Stimulated activated CD4-positive, alpha-beta T cell treated with anti-CD3 and anti-CD28 coated beads, Interleukin-1b, Interleukin-23, amount 100 ng/mL, for 48 hours (primary cell): ENCODE measurements at regions not wholly inside any gene's neighbourhood (a gene's known extent, or its start where the extent isn't known, plus 50 kb on each side); places are given as distances from the start of the nearest gene placed in this dataset.

ENCODE experiments used
- DNase-seq: peaks from one replicate; pipeline ENCODE4 v3.0.0-alpha.2; 2020

DNA sequence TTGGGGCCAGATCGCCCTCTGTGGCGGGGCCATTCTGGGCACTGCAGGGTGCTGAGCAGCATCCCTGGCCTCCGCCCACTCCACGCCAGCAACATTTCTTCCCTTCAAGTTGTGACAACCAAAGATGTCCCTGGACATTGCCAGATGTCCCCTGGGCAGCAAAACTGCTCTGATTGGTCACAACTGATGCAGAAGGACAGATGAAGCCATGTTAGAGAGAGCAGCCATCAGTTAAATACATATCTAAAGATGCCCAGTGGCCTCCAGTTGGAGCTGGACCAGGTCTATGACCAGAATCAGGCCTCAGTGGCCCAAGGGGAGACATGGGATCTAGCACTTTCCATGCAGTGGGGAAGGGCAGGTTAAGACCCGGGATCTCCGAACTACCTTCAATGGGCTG, 125.7 kb downstream of the PTPRS start:
- DNase-seq, result no peak

GRCh38 chr19:5214371-5214770, 126.2 kb downstream of the PTPRS start:
- DNase-seq, result no peak

DNA sequence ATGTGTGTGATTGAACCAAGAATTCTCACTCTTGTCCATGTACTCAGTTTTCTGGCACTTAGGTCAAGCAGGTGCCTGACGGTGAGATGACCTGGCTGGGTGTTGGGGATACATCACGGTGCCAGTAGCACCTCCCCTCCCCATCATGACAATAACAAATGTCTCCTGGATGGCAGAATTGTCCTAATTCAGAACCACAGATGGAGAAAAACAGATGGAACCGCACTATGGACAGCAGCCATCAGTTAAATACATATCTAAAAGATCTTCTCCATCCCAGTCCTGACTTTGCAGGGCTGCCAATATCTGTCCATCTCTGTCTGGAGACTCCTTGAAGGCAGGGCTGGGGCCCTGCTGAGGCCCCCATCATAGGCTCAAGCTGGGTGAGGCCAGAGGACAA, 126.9 kb downstream of the PTPRS start:
- no peak for DNase-seq

DNA sequence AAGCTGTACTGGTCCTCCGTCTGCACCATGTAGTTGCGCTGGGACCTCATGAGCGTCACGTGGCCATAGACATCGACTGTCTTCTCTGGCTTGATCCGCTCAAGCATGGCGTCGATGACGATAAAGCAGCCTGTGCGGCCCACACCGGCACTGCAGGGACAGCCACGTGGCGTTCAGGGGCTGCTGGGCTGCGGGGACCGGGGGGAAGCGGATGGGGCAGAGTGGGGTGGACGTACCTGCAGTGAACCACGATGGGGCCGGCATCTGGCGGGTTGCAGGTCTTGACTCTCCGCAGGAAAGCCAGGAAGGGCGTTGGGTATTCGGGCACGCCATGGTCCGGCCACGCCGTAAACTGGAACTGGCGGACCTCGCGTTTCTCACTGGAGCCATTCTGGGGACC, 128.5 kb downstream of the PTPRS start:
- DNase-seq, result no peak

- DNase-seq, result no peak
Measured at GRCh38 chr19:5211217-5211822, 129.3 kb downstream of the PTPRS start.

DNA sequence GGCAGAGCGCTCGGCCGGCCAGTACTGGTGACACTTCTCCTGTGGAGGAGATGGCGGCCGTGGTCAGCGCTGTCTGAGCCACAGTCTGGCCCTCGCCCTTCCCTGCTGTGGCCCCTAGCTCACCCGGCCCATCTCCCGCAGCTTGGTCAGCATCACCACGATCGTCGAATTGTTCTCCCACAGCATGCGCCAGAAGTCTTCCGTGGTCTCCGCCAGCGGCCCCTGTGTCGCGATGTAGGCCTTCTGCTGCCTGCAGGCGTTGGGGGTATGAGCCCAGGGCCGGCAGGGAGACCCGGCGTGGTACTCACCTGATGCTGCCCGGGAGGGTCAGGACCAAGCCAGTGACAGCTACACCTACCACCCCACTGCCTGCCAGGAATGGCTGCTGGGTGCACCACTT, 130.1 kb downstream of the PTPRS start:
- DNase-seq, result no peak

GRCh38 chr19:5207806-5208205, 132.8 kb downstream of the PTPRS start:
- no peak for DNase-seq

- DNase-seq, result no peak
Measured at GRCh38 chr19:5206751-5207075, 133.9 kb downstream of the PTPRS start.

- no peak for DNase-seq
Measured at GRCh38 chr19:5205937-5206750, 134.5 kb downstream of the PTPRS start.

DNA sequence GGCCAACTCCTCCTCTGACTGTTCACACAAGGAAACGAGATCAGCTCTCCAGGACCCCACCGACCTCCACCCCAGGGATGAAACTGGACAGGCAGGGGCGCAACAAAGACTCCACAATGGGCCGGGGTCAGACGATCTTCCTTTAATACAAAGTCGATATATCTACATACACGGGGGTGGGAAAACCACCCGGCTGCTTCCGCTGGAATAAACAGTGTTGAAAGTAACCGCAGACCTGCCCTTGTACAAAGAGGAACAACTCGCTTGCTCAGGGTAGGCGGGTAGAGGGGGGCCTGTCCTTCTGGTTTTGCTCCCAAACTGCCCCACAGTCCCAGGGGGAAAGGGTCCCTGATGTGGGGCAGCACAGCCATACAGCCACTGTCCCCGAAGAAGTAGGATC, 135.2 kb downstream of the PTPRS start:
- DNase-seq, result no peak

- DNase-seq, result no peak
Measured at GRCh38 chr19:5204212-5204611, 136.4 kb downstream of the PTPRS start.
